NCI-H146 (cell line): ENCODE measurements at regions not wholly inside any gene's neighbourhood (a gene's known extent, or its start where the extent isn't known, plus 50 kb on each side); places are given as distances from the start of the nearest gene placed in this dataset.
"Not testable (repeated sequence)": the region's sequence is repeated elsewhere in the genome, so short reads cannot be mapped to it uniquely, and the experiment has no call there.

Source experiments
- DNase-seq: peaks from one replicate; lab custom pipeline; 2025; lab: John Stamatoyannopoulos, UW

DNA sequence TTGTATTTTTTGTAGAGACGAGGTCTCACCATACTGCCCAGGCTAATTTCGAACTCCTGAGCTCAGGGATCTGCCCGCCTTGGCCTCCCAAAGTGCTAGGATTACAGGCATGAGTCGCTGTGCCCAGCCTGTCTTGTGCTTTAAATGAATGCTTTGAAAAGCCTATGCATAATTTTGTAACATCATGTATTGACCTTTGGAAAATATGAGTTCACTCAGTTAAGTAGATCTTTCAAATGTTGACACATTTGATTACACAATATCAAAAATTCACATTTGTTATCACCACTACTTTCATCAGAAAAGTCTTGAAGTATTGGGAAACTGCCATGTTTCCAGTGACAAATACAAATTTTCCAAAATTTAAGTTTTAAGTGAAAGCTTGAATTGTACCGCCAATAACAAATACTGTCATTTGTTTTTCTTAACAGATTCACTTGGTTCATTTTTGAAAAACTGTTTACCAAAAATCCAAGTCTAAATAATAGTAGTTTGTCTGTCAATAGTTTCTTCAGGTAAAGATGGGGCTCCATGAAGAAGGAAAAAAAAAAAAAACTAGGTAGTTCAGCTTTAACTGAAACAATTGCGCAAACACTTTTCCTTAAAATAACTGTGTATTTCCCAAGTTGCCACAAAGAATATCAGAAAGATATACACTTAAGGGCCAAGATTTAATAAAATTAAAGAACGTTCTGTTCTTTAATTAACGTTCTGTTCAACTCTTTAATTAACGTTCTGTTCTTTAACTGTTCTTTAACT, 233.2 kb upstream of the NR5A2 start:
- DNase-seq: no peak

DNA sequence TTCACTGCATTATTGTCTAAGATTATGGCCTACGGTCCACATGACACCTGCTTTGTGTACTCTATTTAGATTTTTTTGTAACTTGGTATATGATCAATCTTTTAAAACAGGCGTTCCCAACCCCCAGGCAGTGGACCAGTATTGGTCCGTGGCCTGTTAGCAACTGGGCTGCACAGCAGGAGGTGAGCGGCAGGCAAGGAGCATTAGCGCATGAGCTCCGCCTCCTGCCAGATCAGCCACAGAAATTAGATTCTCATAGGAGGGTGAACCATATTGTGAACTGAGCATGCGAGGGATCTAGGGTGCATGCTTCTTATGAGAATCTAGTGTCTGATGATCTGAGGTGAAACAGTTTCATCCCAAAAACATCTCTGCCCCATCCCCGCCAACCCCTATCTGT, 228.4 kb upstream of the NR5A2 start:
- DNase-seq: no peak

GRCh38 chr1:199804526-199804925, 223.0 kb upstream of the NR5A2 start:
- DNase-seq: no peak

- DNase-seq: no peak
Observed at GRCh38 chr1:199808110-199808870, 219.2 kb upstream of the NR5A2 start.

- no peak for DNase-seq
Observed at GRCh38 chr1:199809311-199809710, 218.2 kb upstream of the NR5A2 start.

DNA sequence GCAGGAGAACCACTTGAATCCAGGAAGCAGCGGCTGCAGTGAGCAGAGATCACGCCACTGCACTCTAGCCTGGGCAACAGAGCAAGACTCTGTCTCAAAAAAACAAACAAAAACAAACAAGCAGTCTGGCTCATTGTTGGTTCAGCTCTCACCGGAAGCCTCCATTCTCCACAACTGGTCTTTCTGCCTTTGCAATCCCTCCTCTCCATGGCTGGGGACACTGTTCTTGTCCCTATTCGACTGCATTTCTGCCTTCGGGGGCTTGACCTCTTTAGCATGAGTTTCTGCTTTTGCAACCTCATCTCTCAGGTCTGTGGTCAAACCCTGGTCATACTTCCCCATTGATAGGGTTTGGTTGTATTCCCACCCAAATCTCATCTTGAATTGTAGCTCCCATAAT, 216.3 kb upstream of the NR5A2 start:
- DNase-seq: no peak

GRCh38 chr1:199813198-199813597, 214.3 kb upstream of the NR5A2 start:
- DNase-seq: no peak

DNA sequence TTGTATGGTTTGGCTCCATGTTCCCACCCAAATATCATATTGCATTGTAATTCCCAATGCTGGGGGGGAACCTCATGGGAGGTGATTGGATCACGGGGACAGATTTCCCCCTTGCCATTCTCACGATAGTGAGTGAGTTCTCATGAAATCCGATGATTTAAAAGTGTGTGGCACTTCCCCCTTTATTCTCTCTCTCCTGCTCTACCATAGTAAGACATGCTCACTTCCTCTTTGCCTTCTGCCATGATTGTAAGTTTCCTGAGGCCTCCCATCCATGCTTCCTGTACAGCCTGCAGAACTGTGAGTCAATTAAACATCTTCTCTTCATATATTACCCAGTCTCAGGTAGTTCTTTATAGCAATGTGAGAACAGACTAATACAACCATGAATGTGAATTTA, 211.6 kb upstream of the NR5A2 start:
- no peak for DNase-seq

DNA sequence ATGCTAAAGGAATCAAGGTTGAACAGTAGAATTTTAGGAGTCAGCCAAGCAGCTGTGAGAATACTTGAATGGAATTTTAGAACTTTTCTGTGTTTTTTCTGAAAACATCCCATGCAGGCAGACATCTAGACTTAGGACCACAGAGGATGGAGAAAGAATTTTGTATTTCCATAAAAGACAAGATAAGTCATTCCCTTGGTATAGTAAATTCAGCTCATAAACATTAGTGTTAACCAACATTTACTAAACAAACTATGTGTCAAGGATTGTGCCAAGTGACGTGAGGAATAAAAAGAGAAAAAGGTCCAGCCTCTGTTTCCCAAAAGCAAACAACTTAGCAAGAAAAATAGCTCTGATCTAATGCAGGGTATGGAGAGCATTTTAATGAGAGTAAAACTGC, 210.2 kb upstream of the NR5A2 start:
- no peak for DNase-seq

DNA sequence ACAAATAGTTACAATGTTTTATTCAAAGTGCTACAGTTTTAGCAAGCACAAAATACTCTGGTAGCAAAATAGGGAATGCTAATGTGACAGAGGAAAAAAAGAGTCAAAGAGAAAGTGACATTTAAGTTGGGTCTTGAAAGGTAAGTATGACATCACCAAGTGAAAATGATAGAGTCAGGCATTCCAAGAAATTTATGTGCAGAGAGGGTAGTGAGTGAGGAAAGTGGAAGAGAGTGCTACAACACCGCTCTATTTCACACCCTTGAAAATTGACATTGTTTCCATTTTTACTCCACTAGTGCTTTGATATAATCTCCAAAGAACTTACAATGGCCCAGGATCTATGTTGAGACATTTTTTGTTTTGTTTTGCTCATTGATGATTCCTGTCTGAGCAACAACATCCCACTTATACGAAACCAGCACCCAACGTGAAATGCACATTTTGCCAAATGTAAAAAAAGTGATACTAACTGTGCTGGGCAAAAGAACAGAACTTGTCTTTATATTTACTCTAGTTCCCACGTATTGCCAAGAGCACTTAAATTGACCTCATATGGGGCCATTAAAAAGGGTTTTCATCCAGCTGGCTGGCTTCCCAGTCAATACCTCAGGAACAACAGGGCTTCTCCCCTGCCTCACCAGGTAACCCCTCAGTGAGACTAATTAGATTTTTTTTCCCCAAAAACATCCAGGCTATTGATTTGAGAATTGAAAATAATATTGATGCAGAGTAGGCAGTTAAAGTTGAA, 206.3 kb upstream of the NR5A2 start:
- DNase-seq: no peak

DNA sequence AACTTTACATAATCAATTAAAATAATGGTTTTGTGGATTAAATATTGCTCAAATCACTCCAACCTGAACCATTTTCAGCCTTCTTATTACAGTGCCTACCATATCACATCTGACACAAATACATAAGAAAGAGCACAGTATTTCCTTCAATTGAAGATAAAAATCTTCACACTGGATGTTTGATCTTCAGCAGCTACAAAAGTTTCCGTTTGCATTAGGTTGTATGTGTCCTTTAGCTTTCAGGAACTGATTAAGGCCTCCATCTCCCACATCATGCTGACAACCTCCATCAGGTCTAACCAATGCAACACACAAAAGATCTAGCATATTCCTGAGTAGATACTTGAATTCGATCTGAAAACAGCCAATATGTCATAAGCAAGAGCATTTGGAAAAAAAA, 195.1 kb upstream of the NR5A2 start:
- DNase-seq: no peak

DNA sequence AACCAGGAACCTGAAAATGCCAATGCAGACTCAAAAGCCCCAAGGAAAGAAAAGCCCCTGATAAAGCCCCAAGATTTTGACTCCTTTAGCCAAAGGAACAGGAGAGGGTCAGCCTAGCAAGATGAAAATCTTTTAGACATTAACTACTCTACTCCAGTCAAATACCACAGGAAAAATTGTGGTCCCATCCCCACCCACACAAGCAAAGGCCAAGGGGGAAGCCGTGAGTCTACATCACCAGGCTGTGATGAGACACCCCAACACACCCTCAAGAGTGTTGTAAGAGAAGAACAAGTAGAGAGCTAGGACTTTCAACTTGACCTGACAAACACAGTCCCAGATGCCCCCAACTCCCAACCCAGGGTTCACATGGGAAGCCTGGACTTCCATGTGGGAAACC, 192.8 kb upstream of the NR5A2 start:
- DNase-seq: no peak

- DNase-seq: no peak
Observed at GRCh38 chr1:199836430-199836829, 191.1 kb upstream of the NR5A2 start.

GRCh38 chr1:199837321-199837720, 190.2 kb upstream of the NR5A2 start:
- no peak for DNase-seq

- DNase-seq: not testable (repeated sequence)
Observed at GRCh38 chr1:199839608-199840007, 187.9 kb upstream of the NR5A2 start.

- not testable (repeated sequence) for DNase-seq
Observed at GRCh38 chr1:199843096-199843495, 184.4 kb upstream of the NR5A2 start.

GRCh38 chr1:199843861-199844260, 183.6 kb upstream of the NR5A2 start:
- DNase-seq: no peak

DNA sequence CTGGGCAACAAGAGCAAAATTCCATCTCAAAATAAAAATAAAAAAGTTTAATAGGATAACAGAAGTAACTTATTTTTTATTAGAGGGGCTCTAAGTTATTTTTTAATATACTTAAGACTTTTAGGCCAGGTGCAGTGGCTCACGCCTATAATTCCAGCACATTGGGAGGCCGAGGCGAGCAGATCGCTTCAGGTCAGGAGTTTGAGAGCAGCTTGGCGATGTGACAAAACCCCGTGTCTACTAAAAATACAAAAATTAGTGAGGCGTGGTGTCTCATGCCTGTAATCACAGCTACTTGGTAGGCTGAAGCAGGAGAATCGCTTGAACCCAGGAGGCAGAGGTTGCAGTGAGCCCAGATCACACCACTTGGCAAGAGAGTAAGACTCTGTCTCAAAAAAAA, 180.5 kb upstream of the NR5A2 start:
- DNase-seq: no peak

- no peak for DNase-seq
Observed at GRCh38 chr1:199851439-199852140, 175.9 kb upstream of the NR5A2 start.

GRCh38 chr1:199854686-199855321, 172.7 kb upstream of the NR5A2 start:
- DNase-seq: no peak

- no peak for DNase-seq
Observed at GRCh38 chr1:199855580-199855979, 171.9 kb upstream of the NR5A2 start.
